Kidney glomerular epithelial cell (primary cell): ENCODE measurements at regions not wholly inside any gene's neighbourhood (a gene's known extent, or its start where the extent isn't known, plus 50 kb on each side); places are given as distances from the start of the nearest gene placed in this dataset.
"Not testable (repeated sequence)": the region's sequence is repeated elsewhere in the genome, so short reads cannot be mapped to it uniquely, and the experiment has no call there.

ENCODE experiments used
- DNase-seq: peaks from one replicate; lab custom pipeline; 2025; lab: John Stamatoyannopoulos, UW

- no peak for DNase-seq
Measured at GRCh38 chr18:6571239-6571602, 156.5 kb upstream of the L3MBTL4 start.

- not testable (repeated sequence) for DNase-seq
Measured at GRCh38 chr18:6572192-6572591, 157.3 kb upstream of the ARHGAP28 start.

GRCh38 chr18:6574631-6575030 is 154.9 kb upstream of the ARHGAP28 start:
- no peak for DNase-seq

- DNase-seq = no peak
Measured at GRCh38 chr18:6575908-6576307, 153.6 kb upstream of the ARHGAP28 start.

- peak; percentile 43 for DNase-seq
Measured at GRCh38 chr18:6576718-6577375, 152.7 kb upstream of the ARHGAP28 start.

GRCh38 chr18:6578686-6579085 is 150.8 kb upstream of the ARHGAP28 start:
- no peak for DNase-seq

GRCh38 chr18:6579486-6579885 is 150.0 kb upstream of the ARHGAP28 start:
- DNase-seq = no peak

GRCh38 chr18:6580401-6580800 is 149.1 kb upstream of the ARHGAP28 start:
- DNase-seq = peak; percentile 61

GRCh38 chr18:6589923-6590322 is 139.6 kb upstream of the ARHGAP28 start:
- no peak for DNase-seq

- no peak for DNase-seq
Measured at GRCh38 chr18:6590326-6590725, 139.2 kb upstream of the ARHGAP28 start.

GRCh38 chr18:6591491-6591890 is 138.0 kb upstream of the ARHGAP28 start:
- DNase-seq = peak; percentile 1

- no peak for DNase-seq
Measured at GRCh38 chr18:6592522-6592921, 137.0 kb upstream of the ARHGAP28 start.

- DNase-seq = no peak
Measured at GRCh38 chr18:6593142-6593885, 136.2 kb upstream of the ARHGAP28 start.

GRCh38 chr18:6595666-6596065 is 133.8 kb upstream of the ARHGAP28 start:
- no peak for DNase-seq

- DNase-seq = no peak
Measured at GRCh38 chr18:6598657-6599056, 130.9 kb upstream of the ARHGAP28 start.

GRCh38 chr18:6600667-6601167 is 128.8 kb upstream of the ARHGAP28 start:
- DNase-seq = no peak

- no peak for DNase-seq
Measured at GRCh38 chr18:6601241-6601640, 128.3 kb upstream of the ARHGAP28 start.

GRCh38 chr18:6602365-6602764 is 127.2 kb upstream of the ARHGAP28 start:
- no peak for DNase-seq

- DNase-seq = no peak
Measured at GRCh38 chr18:6604573-6604941, 125.0 kb upstream of the ARHGAP28 start.

GRCh38 chr18:6605115-6605869 is 124.2 kb upstream of the ARHGAP28 start:
- no peak for DNase-seq

- DNase-seq = no peak
Measured at GRCh38 chr18:6606411-6607085, 123.0 kb upstream of the ARHGAP28 start.

- no peak for DNase-seq
Measured at GRCh38 chr18:6607343-6607742, 122.2 kb upstream of the ARHGAP28 start.
